NCI-H2171 (cell line): ENCODE measurements at regions not wholly inside any gene's neighbourhood (a gene's known extent, or its start where the extent isn't known, plus 50 kb on each side); places are given as distances from the start of the nearest gene placed in this dataset.

ENCODE experiments used
- DNase-seq: peaks from one replicate; lab custom pipeline; 2025; lab: John Stamatoyannopoulos, UW

DNA sequence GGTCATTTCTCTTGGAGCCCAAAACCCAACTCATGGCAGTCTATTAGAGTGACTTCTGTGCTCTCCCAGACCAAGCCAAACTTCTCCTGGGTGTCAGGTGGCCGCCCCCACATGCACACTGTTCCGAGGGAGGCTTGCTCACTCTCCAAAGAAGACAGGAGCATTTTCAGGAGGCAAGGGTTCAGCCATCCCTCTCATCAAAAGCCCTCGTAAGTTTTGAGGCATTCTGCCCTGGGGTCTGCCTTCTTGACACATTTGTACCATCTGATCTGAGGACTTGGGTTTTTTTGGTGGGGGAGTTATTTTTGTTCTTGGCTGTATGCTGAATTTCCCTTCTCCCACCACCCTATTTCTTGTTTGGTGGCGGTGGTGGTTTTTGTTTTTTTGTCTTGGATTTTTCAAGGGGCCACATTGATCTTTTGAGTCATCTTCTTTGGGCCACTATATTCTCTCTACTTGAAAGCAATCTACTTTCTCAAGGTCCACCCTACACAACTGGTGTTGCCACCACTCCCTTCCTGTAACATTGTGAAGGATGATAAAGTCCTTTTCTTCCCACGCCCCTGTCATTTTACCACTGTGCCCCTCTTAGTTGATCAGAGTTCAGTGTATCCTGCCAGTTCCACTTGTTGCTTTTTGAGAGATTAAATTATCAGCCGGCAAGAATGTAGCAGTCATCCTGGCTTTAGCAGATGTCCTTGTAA is 255.8 kb downstream of the CYP26B1 start:
- no peak for DNase-seq

GRCh38 chr2:71891155-71891554 is 256.5 kb downstream of the CYP26B1 start:
- DNase-seq: no peak

GRCh38 chr2:71889759-71890684 is 257.6 kb downstream of the CYP26B1 start:
- DNase-seq: no peak

GRCh38 chr2:71888751-71889445 is 258.8 kb downstream of the CYP26B1 start:
- no peak for DNase-seq

DNA sequence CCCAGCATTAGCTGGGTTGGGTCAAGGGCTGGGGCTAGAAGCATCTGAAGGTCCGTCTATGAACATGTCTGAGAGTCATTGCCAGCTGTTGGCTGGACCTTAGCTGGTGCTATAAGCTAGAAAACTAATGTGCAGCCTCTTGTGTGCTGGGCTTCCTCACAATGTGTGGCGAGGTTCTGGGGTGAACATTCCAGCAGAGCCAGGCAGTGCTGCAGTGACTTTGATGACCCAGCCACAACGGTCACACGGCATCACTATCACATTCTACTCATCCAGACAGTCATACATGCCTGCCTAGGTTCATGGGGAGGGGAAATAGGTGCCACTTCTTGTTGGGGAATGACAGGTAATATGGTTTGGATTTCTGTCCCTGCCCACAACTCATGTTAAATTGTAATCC is 260.5 kb downstream of the CYP26B1 start:
- DNase-seq: no peak

DNA sequence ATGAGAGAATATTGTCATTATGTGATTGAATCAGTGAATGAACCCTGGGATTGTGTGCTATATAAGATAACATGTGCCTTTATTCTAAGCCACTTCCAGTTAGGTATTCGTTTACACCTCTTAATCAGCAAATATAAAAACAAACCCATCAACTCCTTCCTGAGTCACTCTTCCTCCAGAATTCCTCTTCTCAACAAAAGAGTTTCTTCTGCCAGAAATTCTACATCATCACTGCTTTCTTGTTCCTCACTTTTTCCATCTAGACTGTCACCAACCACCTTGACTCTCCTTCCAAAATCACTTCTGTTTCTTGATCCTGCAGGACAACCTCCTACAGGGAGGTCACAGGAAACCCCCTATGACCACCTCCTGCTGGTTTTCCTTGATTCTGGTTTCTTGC is 261.4 kb downstream of the CYP26B1 start:
- DNase-seq: no peak

DNA sequence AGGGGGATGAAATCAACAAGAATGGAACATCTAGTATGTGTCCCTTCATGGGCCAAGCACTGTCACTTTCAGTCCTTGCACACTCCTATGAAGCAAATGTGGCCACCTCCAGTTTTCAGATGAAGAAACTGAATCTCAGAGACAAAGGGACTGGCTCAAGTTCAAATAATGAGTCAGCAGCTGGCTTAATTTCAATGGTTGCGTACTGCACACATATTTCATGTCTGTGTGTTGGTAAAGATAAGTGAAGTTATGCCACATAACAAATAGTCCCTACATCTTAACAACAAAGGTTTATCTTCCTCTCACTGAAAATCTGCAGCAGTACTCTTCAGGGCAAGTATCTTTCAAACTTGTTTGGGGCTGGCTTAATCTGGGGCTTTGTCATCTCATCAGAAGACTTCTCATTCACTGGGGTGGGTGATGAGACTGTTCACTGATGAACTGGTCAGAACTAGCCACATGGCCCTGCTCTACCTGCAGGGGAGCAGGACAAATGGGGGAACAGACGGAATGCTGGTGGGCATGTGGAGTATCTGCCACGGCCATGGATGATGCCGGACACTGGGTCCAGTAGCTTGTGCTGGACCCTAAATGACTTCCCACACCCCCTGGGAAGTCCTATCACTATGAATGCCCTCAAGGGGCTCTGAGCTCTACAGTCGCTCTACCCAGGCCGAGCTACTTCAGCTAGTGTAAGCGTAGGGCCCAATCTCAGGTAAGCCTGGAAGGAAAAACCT is 263.2 kb downstream of the CYP26B1 start:
- DNase-seq: no peak

- peak; percentile 37 for DNase-seq
Observed at GRCh38 chr2:71882949-71883472, 264.7 kb downstream of the CYP26B1 start.

DNA sequence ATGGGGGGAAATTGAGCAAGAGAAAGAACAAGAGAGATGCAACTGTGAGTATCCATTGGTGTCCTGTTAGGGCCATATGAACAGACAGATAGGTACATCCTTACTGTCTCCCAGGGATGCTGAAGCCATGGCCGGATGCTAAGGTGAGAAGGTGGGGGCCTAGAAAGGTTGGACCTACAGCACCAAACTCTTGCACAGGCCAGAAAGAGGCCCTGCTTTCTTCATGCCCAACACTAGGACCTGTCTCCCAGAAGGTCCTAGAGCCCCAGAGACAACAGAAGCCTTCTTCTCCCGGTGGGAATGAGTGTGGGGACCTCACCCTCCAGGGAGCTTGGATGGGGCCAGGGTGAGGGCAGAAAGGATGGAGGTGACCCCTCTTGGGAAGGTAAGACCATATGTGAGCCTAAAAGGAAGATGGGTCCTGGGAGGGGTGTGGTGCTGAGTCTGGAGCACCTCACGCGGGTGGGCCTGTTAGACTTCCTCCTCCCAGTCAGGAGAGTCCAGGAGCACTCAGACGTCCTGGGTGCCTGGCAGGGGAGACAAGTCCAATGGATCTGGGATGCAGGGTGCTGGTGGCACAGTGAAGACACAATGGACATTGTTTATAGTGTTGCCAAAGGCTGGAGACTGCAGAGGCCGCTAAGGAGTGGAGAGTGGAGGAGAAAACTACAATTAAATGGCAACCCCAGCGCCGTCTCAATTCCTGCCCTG is 265.3 kb downstream of the CYP26B1 start:
- DNase-seq: no peak

GRCh38 chr2:71880846-71881610 is 266.6 kb downstream of the CYP26B1 start:
- no peak for DNase-seq

DNA sequence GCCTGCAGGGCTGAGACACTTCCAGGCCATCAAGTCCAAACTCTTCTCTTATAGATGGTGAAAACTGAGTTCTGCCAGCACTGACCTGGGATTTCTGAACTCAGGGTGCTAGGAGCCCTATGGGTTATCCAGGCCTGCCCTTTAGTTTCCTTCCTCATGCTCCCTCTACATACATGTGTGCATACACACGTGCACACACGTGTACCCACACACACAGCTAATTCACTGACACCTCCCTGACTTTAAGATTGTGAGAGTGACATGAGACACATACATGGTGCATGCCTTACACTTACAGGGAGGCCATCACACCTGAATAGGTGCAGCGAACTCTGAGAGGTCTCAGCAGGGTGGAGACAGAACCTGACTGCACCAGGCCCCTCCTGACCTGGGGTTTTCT is 267.4 kb downstream of the CYP26B1 start:
- no peak for DNase-seq

GRCh38 chr2:71879509-71880184 is 268.0 kb downstream of the CYP26B1 start:
- DNase-seq: no peak

- DNase-seq: no peak
Observed at GRCh38 chr2:71878626-71879508, 268.8 kb downstream of the CYP26B1 start.

- no peak for DNase-seq
Observed at GRCh38 chr2:71877636-71878035, 270.0 kb downstream of the CYP26B1 start.

DNA sequence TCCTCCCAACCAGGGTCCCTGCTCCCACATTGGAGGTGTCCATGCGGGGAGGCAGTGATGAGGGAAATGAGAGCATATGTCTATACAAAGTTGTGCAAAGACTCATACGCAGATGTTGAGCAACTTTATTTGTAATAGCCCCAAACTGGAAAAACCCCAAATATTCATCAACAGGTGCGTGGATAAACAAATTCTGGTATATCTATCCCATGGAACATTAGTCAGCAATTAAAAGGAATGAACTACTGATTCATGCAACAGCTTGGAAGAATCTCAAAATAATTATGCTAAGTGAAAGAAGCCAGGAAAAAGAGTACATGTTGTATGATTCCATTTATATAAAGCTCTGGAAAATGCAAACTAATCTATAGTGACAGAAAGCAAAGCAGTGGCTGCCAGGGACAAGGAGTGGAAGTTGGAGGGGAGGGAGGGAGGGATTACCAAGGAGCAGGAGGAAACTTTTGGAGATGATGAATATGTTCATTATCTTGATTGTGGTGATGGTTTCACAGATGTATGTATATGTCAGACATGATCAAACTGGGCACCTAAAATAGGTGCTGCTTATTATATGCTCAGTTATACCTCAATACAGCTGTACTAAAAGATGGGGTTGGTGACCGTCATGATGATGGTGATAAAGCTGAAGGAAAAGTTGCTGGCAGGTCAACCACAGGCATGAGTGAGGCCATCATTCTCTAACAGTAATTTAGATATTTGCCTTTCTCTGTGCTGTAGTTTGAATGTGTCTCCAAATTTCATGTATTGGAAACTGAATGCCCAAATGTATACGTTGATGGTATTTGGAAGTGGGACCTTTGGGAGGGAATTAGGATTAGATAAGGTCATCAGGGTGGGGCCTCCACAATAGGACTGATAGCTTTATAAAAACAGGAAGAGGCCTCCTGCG is 270.9 kb downstream of the CYP26B1 start:
- no peak for DNase-seq

- DNase-seq: no peak
Observed at GRCh38 chr2:71872466-71873051, 275.1 kb downstream of the CYP26B1 start.

DNA sequence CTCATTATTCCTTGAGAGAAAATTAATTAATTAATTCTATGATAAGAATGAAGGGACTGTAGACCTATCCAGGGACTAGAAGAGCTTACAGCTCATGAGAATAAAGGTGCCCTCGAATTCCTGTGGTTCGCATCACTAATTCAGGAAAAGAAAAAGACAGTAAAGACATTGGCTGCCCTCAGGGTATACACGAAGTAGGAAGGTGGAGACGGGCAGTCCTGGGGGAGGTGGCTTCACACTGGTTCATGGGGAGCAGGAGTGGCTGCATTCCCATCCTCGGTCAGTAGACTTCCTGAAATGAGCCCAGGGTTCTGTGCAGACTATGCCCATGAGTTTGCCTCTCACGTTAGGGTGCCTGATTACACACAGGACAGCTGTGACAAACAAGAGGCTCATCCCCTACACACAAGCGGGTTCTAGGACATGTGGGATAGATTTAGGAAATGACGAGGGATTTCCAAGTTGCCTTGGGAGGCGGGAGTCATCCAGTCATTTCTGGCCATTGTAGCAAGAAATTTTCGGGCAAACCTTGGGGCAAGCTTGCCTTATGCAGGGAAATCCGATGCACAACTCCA is 282.2 kb downstream of the CYP26B1 start:
- no peak for DNase-seq
